ENCODE measurements at regions not wholly inside any gene's neighbourhood (a gene's known extent, or its start where the extent isn't known, plus 50 kb on each side); places are given as distances from the start of the nearest gene placed in this dataset.
"Not testable (repeated sequence)": the region's sequence is repeated elsewhere in the genome, so short reads cannot be mapped to it uniquely, and the experiment has no call there.

DNA sequence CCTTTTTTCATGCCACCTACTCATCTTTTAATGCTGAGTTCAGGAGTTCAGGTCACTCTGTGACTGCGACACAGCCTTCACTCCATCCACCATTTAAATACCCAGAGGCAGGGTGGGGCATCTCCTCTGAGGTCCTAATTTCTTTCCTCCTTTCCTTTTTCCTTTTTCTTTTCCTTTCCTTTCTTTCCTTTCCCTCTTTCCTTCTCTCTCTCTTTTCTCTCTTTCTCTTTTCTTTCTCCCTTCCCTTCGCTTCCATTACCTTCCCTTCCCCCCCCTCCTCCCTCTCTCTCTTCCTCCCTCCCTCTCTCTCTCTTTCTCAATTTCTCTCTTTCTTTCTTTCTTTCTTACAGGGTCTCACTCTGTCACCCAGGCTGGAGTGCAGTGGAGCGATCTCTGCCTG is 145.9 kb upstream of the SVIL start:
- ChIA-PET POLR2A (no interaction called here), CTCF (no interaction called here)
- H3K4me3 Mint-ChIP-seq = no peak overlapping the region
- H3K36me3 Mint-ChIP-seq = no peaks in the 10 kb centered on the region
- intact Hi-C loops (cut with micrococcal nuclease) = no loop called here
- peaks cover 13% of the 10 kb centered on the region for H3K27me3 Mint-ChIP-seq
- no peaks in the 10 kb centered on the region for H3K9me3 Mint-ChIP-seq
- no peaks in the 10 kb centered on the region for H3K4me1 Mint-ChIP-seq (ENCODE audit: low read depth)
- H3K27ac Mint-ChIP-seq = no peak overlapping the region
- DNase-seq = no peak

DNA sequence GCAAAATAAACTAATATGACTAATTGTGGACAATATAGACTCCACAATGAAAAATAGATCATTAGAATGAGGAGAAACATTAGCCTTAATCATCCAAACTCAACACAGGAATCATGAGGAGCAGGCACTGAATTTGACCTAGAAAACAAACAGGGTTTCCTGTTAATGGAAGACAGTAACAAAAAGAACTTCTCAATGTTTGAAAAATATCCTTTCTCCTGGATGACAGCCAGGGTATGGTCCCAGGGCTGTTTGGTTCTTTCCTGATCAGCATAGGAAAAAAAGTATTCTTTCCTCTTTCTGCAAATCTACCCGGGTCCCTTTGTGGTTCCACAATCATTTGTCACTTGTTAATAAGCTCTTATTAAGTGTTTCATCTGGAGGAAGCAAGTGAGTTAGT is 145.3 kb upstream of the SVIL start:
- POLR2A ChIA-PET = no interaction called here
- Mint-ChIP-seq H3K27me3 (peaks cover 13% of the 10 kb centered on the region), H3K27ac (no peak overlapping the region), H3K36me3 (no peaks in the 10 kb centered on the region), H3K9me3 (no peaks in the 10 kb centered on the region), H3K4me1 (ENCODE audit: low read depth) (no peaks in the 10 kb centered on the region), H3K4me3 (no peak overlapping the region)
- intact Hi-C loops (cut with micrococcal nuclease) = no loop called here
- CTCF ChIA-PET = no interaction called here
- DNase-seq = no peak

DNA sequence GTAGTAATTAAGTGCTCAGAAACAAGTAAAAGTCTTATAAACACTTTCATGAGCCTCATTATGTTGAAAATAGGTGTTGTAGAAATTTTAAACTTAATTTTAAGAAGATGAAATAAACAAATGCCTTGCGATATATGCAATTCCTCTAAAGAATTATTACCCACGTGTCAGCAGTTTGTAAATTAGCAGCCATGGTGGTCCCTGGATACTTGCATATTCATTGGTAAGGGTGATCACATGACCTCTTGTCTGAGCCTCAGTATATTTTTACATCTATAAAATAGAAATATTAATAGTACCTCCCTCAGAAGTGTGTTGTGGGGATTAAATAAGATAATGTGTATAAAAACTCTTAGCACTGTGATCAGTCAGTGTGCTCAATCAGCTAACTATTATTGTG is 141.5 kb upstream of the SVIL start:
- no peak for DNase-seq
- ChIA-PET POLR2A (no interaction called here), CTCF (no interaction called here)
- no peaks in the 10 kb centered on the region for H3K36me3 Mint-ChIP-seq
- H3K4me1 Mint-ChIP-seq (ENCODE audit: low read depth) = peaks cover 4% of the 10 kb centered on the region
- no peak overlapping the region for H3K27ac Mint-ChIP-seq
- intact Hi-C loops (cut with micrococcal nuclease) = no loop called here
- no peaks in the 10 kb centered on the region for H3K9me3 Mint-ChIP-seq
- H3K27me3 Mint-ChIP-seq = peaks cover 7% of the 10 kb centered on the region
- no peak overlapping the region for H3K4me3 Mint-ChIP-seq

DNA sequence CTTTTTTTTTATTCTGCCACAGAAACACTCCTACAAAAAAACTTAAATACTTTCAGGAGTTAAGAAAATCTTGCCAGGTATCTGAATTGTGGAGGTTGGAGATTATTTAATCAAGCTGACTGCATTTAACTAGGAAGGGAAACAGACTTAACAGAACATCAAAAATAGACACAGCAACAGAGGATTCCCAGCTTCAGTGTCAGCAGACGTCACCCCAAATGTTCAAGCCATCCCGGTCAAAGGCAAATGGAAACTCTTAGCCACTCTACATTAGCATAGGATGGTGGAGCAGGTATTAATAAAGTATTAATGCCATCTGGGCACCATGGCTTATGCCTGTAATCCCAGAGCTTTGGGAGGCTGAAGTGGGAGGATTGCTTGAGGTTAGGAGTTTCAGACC is 139.7 kb upstream of the SVIL start:
- no peak for DNase-seq
- Mint-ChIP-seq H3K4me3 (no peak overlapping the region), H3K4me1 (ENCODE audit: low read depth) (peaks cover 4% of the 10 kb centered on the region), H3K27me3 (peaks cover 12% of the 10 kb centered on the region), H3K27ac (no peak overlapping the region), H3K36me3 (no peaks in the 10 kb centered on the region), H3K9me3 (no peaks in the 10 kb centered on the region)
- ChIA-PET POLR2A (no interaction called here), CTCF (interaction anchor here (0.8 kb wide), 1 partner anchor 641 kb away, joined by 3 read pairs; no protein-coding TSS in a partner anchor)
- intact Hi-C loops (cut with micrococcal nuclease) = no loop called here

DNA sequence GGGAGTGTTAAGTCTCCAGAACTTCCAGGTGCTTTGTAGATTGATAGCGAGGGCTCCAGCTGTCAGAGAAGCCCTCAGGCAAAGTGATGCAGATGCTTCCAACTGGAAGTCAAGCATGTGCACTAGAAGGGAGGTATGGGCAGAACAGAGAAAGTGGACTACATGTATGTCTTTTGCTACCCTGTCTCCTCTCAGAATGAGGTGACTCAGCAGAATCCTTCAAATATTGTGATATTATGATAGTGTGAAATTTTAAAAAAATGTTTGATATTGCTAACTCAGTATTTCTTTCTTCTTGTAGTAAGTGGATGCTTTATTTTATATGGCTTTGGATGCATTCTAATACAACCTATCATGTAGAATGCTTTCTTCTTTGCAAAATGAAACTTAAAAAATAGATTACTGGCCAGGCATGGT is 138.9 kb upstream of the SVIL start:
- H3K27me3 Mint-ChIP-seq = peaks cover 12% of the 10 kb centered on the region
- peaks cover 4% of the 10 kb centered on the region for H3K4me1 Mint-ChIP-seq (ENCODE audit: low read depth)
- POLR2A ChIA-PET = no interaction called here
- intact Hi-C loops (cut with micrococcal nuclease) = no loop called here
- H3K4me3 Mint-ChIP-seq = no peak overlapping the region
- no peaks in the 10 kb centered on the region for H3K36me3 Mint-ChIP-seq
- no peak overlapping the region for H3K27ac Mint-ChIP-seq
- H3K9me3 Mint-ChIP-seq = no peaks in the 10 kb centered on the region
- DNase-seq = no peak
- CTCF ChIA-PET = interaction anchor here (0.8 kb wide), 1 partner anchor 640 kb away, joined by 3 read pairs; no protein-coding TSS in a partner anchor

DNA sequence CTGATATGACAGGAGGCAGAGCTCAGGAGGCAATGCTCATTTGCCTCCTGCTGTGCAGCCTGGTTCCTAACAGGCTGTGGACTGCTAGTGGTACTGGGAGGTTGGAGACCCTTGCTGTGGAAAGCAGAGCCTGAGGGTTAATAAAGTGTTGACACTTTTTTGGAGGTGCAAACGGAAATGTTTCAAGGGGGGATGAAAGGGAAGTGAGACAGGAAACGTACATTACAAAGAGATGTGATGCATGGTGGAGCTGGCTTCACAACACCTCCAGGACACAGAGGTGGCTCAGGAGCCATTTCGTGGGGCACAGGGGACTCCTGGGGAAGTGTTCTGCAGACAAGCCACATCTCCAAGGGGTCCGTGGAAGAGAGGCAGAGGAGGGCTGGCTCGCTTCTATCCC is 137.6 kb upstream of the SVIL start:
- no peak overlapping the region for H3K4me3 Mint-ChIP-seq
- ChIA-PET CTCF (no interaction called here), POLR2A (no interaction called here)

DNA sequence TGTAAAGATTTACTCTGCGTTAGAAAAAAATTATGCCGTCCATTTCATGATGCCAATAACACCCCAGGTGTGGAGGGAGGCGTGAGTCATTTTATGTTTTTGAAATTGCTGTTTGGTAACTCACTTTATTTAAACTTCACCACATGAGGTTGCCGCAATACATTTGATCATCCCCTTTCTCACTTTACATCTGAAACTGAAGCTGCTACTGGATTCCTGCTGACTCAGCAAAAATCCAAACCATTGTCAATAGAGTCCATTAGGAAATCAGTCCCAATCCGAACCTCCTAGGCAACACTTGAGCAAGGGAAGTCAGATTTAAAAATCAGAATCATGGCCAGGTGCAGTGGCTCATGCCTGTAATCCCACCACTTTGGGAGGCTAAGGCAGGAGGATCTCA is 136.6 kb upstream of the SVIL start:
- peaks cover 4% of the 10 kb centered on the region for H3K4me1 Mint-ChIP-seq (ENCODE audit: low read depth)
- POLR2A ChIA-PET = no interaction called here

More for the DNA sequence above, 137.6 kb upstream of the SVIL start:
- H3K27me3 Mint-ChIP-seq = peaks cover 6% of the 10 kb centered on the region
- H3K36me3 Mint-ChIP-seq = no peaks in the 10 kb centered on the region
- peaks cover 4% of the 10 kb centered on the region for H3K4me1 Mint-ChIP-seq (ENCODE audit: low read depth)
- no peaks in the 10 kb centered on the region for H3K9me3 Mint-ChIP-seq
- intact Hi-C loops (cut with micrococcal nuclease) = no loop called here
- H3K27ac Mint-ChIP-seq = no peak overlapping the region
- DNase-seq = no peak

DNA sequence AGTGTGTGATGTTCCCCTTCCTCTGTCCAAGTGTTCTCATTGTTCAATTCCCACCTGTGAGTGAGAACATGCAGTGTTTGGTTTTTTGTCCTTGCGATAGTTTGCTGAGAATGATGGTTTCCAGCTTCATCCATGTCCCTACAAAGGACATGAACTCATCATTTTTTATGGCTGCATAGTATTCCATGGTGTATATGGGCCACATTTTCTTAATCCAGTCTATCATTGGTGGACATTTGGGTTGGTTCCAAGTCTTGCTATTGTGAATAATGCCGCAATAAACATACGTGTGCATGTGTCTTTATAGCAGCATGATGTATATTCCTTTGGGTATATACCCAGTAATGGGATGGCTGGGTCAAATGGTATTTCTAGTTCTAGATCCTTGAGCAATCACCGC is 134.5 kb upstream of the SVIL start:
- H3K9me3 Mint-ChIP-seq, H3K27ac Mint-ChIP-seq: not testable (repeated sequence)

More for the DNA sequence above, 136.6 kb upstream of the SVIL start:
- no peaks in the 10 kb centered on the region for H3K9me3 Mint-ChIP-seq
- no peaks in the 10 kb centered on the region for H3K36me3 Mint-ChIP-seq
- DNase-seq = no peak
- H3K27ac Mint-ChIP-seq = no peak overlapping the region
- intact Hi-C loops (cut with micrococcal nuclease) = no loop called here
- H3K27me3 Mint-ChIP-seq = peaks cover 8% of the 10 kb centered on the region
- CTCF ChIA-PET = no interaction called here
- no peak overlapping the region for H3K4me3 Mint-ChIP-seq

DNA sequence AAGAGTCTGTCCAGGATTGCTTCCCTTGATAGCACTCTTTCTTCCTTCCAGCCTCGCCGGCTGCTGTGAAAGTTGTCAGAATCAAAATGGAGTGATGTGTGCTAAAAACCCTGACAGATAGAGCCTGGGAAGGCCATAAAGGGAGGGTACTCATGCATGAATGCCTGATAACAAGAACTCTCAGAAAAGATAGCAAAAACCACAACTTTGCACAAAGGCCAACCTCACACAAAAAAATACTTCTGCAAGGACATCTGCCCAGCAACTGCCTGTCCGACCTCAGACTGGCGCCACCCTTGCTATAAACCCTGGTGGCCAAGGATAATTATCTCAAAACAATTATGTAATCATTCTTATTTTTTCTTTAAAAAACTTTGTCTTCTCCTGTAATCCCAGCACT is 133.2 kb upstream of the SVIL start:
- peaks cover 4% of the 10 kb centered on the region for H3K4me1 Mint-ChIP-seq (ENCODE audit: low read depth)
- H3K9me3 Mint-ChIP-seq = no peaks in the 10 kb centered on the region
- ChIA-PET POLR2A (no interaction called here), CTCF (no interaction called here)
- H3K36me3 Mint-ChIP-seq = no peaks in the 10 kb centered on the region
- H3K27ac Mint-ChIP-seq = no peak overlapping the region
- peaks cover 7% of the 10 kb centered on the region for H3K27me3 Mint-ChIP-seq
- H3K4me3 Mint-ChIP-seq = no peak overlapping the region
- intact Hi-C loops (cut with micrococcal nuclease) = no loop called here
- DNase-seq = no peak

More for the DNA sequence above, 134.5 kb upstream of the SVIL start:
- H3K36me3 Mint-ChIP-seq; POLR2A ChIA-PET; DNase-seq; H3K4me1 Mint-ChIP-seq (ENCODE audit: low read depth); CTCF ChIA-PET; H3K27me3 Mint-ChIP-seq; intact Hi-C loops (cut with micrococcal nuclease); H3K4me3 Mint-ChIP-seq: not testable (repeated sequence)

DNA sequence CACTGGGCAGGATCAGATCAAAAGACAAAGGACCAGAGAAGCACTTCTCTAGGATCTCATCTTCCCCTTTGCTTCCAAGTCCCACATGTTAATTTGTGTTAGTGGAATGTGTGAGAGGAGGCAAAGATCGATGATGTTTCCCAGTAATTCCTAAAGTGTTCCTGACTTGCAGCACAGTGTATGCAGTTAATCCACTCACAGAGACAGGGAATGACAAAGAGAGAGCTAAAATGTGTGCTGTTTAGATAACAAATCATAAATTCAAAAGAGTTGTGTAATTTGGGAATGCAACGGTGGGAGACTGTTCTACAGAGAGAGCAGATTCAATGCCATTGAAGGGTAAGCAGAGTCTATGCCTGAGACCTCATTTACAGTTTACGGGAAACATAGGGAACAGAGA is 132.0 kb upstream of the SVIL start:
- Mint-ChIP-seq H3K4me1 (ENCODE audit: low read depth) (no peaks in the 10 kb centered on the region), H3K27ac (no peak overlapping the region), H3K9me3 (no peaks in the 10 kb centered on the region), H3K27me3 (peaks cover 7% of the 10 kb centered on the region), H3K36me3 (no peaks in the 10 kb centered on the region), H3K4me3 (no peak overlapping the region)
- no peak for DNase-seq
- ChIA-PET POLR2A (no interaction called here), CTCF (no interaction called here)
- intact Hi-C loops (cut with micrococcal nuclease) = no loop called here

DNA sequence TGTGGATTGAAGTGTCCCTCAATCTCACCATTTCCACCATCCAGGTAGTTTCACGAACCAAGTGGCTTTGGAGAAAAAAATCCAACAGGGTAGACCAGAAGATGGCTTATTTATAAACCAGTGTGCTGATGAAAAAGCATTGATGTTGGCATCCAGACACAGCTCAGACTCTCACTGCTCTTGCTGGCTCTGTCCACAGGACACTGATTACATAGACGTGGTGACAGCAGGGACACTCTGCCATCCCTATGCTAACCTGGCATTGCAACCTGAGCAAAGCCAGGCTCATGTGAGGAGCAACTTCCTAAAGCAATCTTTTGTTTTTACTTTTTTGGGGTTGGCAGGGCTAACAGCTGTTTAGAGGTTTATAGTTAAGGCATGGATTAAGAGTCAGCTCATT is 130.6 kb upstream of the SVIL start:
- intact Hi-C loops (cut with micrococcal nuclease) = no loop called here
- DNase-seq = no peak
- H3K4me3 Mint-ChIP-seq = no peak overlapping the region
- H3K4me1 Mint-ChIP-seq (ENCODE audit: low read depth) = no peaks in the 10 kb centered on the region
- no peaks in the 10 kb centered on the region for H3K36me3 Mint-ChIP-seq
- CTCF ChIA-PET = no interaction called here
- H3K9me3 Mint-ChIP-seq = no peaks in the 10 kb centered on the region
- POLR2A ChIA-PET = no interaction called here
- peaks cover 7% of the 10 kb centered on the region for H3K27me3 Mint-ChIP-seq
- H3K27ac Mint-ChIP-seq = no peak overlapping the region

DNA sequence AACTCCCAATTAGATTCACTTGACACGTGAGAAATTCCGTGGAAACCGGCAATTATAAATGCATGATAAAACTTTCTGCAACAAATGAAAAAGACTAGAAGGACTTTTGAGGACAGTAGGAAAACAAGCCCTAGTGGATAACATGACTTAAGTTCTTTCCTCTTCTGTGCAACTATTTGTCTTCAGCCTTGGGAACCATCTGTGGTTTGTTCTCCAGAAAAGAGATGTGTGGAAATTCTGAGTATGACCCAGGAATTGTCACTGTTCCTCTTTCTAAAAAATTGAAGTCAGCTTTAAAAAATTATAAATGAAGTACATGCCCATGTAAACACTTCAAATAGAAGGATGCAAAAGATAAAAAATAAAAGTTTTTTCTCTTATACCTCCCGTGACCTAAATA is 128.6 kb upstream of the SVIL start:
- peaks cover 3% of the 10 kb centered on the region for H3K27me3 Mint-ChIP-seq
- H3K4me3 Mint-ChIP-seq = no peak overlapping the region
- no peak overlapping the region for H3K27ac Mint-ChIP-seq
- no peaks in the 10 kb centered on the region for H3K9me3 Mint-ChIP-seq
- H3K36me3 Mint-ChIP-seq = no peaks in the 10 kb centered on the region
- ChIA-PET POLR2A (no interaction called here), CTCF (interaction anchor here (0.6 kb wide), 1 partner anchor 50 kb away, joined by 3 read pairs; no protein-coding TSS in a partner anchor)
- no peaks in the 10 kb centered on the region for H3K4me1 Mint-ChIP-seq (ENCODE audit: low read depth)
- no peak for DNase-seq
- intact Hi-C loops (cut with micrococcal nuclease) = no loop called here

DNA sequence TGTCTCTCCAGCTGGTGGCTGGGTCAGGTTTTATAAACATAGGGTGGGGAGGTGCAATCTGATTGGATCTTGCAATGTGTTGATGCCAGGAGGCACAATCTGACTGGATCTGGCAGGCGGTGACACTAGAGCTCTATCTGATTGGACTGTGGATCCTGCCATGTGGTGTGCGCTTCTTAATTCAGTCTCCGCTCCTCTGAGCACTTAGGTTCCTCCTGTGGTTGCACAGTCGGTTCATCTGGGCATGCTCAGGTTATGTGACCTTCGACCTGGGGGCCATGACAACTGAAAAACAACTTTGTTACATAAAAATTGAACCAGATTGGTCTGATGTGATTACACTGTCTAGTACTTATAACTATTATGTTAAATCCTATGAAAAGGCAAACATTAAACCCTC is 127.1 kb upstream of the SVIL start:
- Mint-ChIP-seq H3K9me3 (no peaks in the 10 kb centered on the region), H3K4me3 (no peak overlapping the region), H3K36me3 (no peaks in the 10 kb centered on the region), H3K27ac (no peak overlapping the region), H3K27me3 (peaks cover 3% of the 10 kb centered on the region), H3K4me1 (ENCODE audit: low read depth) (no peaks in the 10 kb centered on the region)
- POLR2A ChIA-PET = no interaction called here
- intact Hi-C loops (cut with micrococcal nuclease) = no loop called here
- no peak for DNase-seq
- CTCF ChIA-PET = no interaction called here

Data from activated CD4-positive, alpha-beta memory T cell treated with anti-CD3 and anti-CD28 coated beads for 36 hours (primary cell).